Body of pancreas (tissue), 4 donors: ENCODE measurements at regions not wholly inside any gene's neighbourhood (a gene's known extent, or its start where the extent isn't known, plus 50 kb on each side); places are given as distances from the start of the nearest gene placed in this dataset.

ENCODE experiments used
- POLR2A ChIP-seq, 3 donors: fragments of 450-650 bp; IDR thresholded peaks; one replicate each; pipeline ENCODE4 v1.6.1; 2016; ENCODE audit warnings: antibody characterized with exemption in 3 of 3, mild to moderate bottlenecking in 2 of 3
- TF ChIP-seq, protein P1 (sequence below), 7 experiments: fragments of 450-650 bp in 4 of 7; fragments of 200-600 bp in 3 of 7; sonication (generic) in 3 of 7; IDR thresholded peaks; one replicate each; pipeline ENCODE4 v1.5.1; 2016 to 2019; ENCODE audit warnings: antibody characterized with exemption in 7 of 7

DNA sequence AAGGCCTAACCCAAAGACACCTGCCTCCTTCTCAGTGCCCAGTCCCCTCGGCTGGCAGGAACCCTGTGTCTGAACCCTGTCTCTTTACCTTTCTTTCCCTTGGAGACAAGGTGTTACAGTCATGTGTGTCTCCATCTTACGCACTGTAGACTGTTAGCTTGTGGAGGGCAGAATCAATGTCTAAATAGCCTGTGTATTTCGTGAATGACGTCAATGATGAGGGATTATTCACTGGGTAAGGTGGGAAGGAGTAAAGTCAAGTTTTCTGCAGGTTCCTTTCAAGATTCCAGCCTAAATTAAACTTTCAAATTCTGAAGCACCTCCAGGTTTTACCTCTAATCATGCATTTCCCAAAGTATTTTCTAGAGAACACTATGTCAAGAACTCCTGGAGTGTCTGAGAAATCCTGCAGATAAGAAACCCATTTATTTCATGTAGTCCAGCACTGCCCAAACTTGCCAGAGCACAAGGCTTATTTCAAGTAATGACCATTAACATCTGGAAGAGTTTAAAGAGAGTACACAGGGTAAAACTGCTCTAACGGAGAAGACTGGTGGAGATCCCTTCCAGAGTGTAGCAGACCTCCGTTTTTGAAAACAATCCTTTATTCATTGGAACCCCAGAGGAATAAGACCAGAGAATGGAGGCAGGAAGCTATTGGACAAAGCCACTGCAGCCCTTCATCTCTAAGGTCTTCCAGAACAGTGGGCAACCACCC lies 72.8 kb downstream of the KCNF1 start:
- TF ChIP-seq, protein P1, sequence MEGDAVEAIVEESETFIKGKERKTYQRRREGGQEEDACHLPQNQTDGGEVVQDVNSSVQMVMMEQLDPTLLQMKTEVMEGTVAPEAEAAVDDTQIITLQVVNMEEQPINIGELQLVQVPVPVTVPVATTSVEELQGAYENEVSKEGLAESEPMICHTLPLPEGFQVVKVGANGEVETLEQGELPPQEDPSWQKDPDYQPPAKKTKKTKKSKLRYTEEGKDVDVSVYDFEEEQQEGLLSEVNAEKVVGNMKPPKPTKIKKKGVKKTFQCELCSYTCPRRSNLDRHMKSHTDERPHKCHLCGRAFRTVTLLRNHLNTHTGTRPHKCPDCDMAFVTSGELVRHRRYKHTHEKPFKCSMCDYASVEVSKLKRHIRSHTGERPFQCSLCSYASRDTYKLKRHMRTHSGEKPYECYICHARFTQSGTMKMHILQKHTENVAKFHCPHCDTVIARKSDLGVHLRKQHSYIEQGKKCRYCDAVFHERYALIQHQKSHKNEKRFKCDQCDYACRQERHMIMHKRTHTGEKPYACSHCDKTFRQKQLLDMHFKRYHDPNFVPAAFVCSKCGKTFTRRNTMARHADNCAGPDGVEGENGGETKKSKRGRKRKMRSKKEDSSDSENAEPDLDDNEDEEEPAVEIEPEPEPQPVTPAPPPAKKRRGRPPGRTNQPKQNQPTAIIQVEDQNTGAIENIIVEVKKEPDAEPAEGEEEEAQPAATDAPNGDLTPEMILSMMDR (IDR thresholded peaks at IDR 0.05) = no peak
- TF ChIP-seq POLR2A (IDR thresholded peaks at IDR 0.05) = no peak
